Activated B cell treated with CpG ODN at 0.5 μM for 24 hours (primary cell): ENCODE measurements at regions not wholly inside any gene's neighbourhood (a gene's known extent, or its start where the extent isn't known, plus 50 kb on each side); places are given as distances from the start of the nearest gene placed in this dataset.

Source experiments
- ATAC-seq: fragments of 200-7000 bp; cut with Tn5 transposase; one replicate; pipeline ENCODE4 v1.10.0; 2021; ENCODE audit warnings: low read depth, mild to moderate bottlenecking, moderate library complexity
- CTCF ChIA-PET: fragments of 350-600 bp; sonication (Branson Sonifier 250); formaldehyde crosslinking; loops from one replicate; lab custom pipeline; 2021; ENCODE audit warnings: antibody characterized with exemption; lab: Charles Lee
- POLR2A ChIA-PET: fragments of 350-600 bp; sonication (Branson Sonifier 250); formaldehyde crosslinking; loops from one replicate; lab custom pipeline; 2021; ENCODE audit warnings: antibody characterized with exemption; lab: Charles Lee
- DNase-seq: peaks from one replicate; pipeline ENCODE4 v3.0.0; 2022
- H3K27ac Mint-ChIP-seq: one replicate; pipeline ENCODE4 v1.8.0; 2020; ENCODE audit warnings: mixed read lengths
- H3K27me3 Mint-ChIP-seq: one replicate; pipeline ENCODE4 v1.8.0; 2021; ENCODE audit warnings: mixed read lengths
- H3K36me3 Mint-ChIP-seq: one replicate; pipeline ENCODE4 v1.8.0; 2021; ENCODE audit warnings: low read depth, mixed read lengths
- H3K4me1 Mint-ChIP-seq: one replicate; pipeline ENCODE4 v1.8.0; 2021; ENCODE audit warnings: mixed read lengths
- H3K4me3 Mint-ChIP-seq: one replicate; pipeline ENCODE4 v1.8.0; 2020; ENCODE audit warnings: mild to moderate bottlenecking, mixed read lengths
- H3K9me3 Mint-ChIP-seq: one replicate; pipeline ENCODE4 v1.8.0; 2020; ENCODE audit warnings: mixed read lengths
- intact Hi-C: fragments of 100-400 bp; cut with micrococcal nuclease; formaldehyde crosslinking; loops from one replicate; pipeline ENCODE4 v1.15.1; 2024
- TF ChIP-seq, protein P1 (sequence below): fragments of 200-600 bp; IDR thresholded peaks from one replicate; pipeline ENCODE4 v1.8.0; 2022; ENCODE audit warnings: antibody characterized with exemption, mild to moderate bottlenecking

DNA sequence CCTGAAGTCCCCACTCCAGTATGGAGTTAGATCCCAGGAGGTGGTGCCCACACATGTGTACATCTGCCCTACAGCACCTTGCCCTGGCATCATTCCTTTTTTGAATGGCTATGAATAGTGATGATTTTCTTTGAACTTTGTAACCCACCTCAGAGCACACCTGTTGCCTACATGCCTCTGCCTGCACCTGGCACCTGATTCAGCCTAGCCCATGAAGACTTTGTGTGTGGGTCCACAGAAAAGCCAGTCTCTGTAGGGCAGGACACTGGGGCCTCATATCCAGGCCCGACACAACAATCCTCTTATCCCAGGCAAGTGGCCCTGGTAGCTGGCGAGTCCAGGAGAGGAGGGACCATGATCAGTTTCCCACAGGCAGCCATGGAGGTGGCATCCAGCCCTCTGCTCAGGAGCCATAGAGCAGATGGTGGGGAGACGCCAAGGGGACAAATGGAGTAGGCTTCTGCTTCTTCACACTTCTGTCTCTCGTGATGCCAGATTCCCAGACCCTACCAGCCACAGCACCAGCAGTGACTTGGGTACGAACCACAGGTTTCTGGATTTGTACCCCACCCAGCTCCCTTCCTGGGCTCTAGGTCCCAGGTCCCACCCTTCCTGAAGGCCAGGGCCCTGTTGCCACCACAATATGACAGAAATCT lies 230.7 kb downstream of the UACA start:
- peaks cover 6% of the 10 kb centered on the region for H3K27me3 Mint-ChIP-seq
- intact Hi-C loops: no loop called here
- no peak overlapping the region for H3K27ac Mint-ChIP-seq
- H3K4me3 Mint-ChIP-seq: no peak overlapping the region
- ChIA-PET POLR2A (interaction anchor here (0.5 kb wide), 1 partner anchor 1289 kb away, joined by 4 read pairs; no protein-coding TSS in a partner anchor), CTCF (no interaction called here)
- H3K36me3 Mint-ChIP-seq: no peaks in the 10 kb centered on the region
- H3K4me1 Mint-ChIP-seq: peaks cover 38% of the 10 kb centered on the region
- no peak for DNase-seq
- peaks cover 4% of the 10 kb centered on the region for H3K9me3 Mint-ChIP-seq
- TF ChIP-seq, protein P1, sequence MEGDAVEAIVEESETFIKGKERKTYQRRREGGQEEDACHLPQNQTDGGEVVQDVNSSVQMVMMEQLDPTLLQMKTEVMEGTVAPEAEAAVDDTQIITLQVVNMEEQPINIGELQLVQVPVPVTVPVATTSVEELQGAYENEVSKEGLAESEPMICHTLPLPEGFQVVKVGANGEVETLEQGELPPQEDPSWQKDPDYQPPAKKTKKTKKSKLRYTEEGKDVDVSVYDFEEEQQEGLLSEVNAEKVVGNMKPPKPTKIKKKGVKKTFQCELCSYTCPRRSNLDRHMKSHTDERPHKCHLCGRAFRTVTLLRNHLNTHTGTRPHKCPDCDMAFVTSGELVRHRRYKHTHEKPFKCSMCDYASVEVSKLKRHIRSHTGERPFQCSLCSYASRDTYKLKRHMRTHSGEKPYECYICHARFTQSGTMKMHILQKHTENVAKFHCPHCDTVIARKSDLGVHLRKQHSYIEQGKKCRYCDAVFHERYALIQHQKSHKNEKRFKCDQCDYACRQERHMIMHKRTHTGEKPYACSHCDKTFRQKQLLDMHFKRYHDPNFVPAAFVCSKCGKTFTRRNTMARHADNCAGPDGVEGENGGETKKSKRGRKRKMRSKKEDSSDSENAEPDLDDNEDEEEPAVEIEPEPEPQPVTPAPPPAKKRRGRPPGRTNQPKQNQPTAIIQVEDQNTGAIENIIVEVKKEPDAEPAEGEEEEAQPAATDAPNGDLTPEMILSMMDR: no peak
- no peak for ATAC-seq

DNA sequence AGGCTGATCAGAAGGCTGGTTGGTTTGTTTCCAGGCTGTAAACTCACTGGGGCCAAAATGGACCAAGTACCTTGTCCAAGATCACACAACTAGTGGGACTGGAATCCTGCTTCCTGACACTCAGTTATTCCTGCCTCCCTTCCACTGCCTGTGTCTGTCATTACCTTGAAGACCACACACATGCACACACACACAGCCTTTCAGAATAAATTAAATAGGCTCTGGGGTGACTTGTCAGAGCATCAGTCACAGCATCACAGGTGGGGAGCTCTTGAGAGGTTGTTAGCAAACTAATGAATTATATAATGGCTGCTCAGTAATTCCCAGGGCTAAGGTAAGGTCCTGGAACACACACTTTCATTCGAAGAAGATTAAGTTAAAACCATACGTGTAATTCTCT lies 231.8 kb downstream of the UACA start:
- ATAC-seq (no peak), DNase-seq (no peak)
- Mint-ChIP-seq H3K9me3 (peaks cover 4% of the 10 kb centered on the region), H3K27me3 (peaks cover 2% of the 10 kb centered on the region), H3K36me3 (no peaks in the 10 kb centered on the region), H3K27ac (no peak overlapping the region), H3K4me1 (peaks cover 48% of the 10 kb centered on the region), H3K4me3 (no peak overlapping the region)
- ChIA-PET CTCF (no interaction called here), POLR2A (no interaction called here)
- TF ChIP-seq, protein P1: no peak
- intact Hi-C loops: no loop called here

DNA sequence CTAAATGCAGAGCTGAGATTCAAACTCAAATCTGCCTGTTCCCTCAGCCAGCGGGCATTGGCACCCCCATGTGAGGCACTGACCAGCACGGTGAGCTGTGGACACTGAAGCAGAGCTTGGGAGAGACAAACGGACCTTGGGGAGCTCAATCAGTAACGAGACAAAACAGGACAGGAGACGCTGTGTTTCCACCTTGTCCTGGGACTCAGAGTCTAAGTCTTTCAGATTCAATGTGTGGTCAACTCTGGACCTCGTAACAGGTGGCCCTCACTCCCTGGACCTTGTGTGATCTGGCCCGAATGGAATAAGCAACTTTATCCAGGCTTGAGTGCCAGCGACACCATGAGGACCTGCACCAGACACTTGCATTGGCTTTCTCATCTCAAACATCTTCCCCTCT lies 232.5 kb downstream of the UACA start:
- TF ChIP-seq, protein P1: no peak
- POLR2A ChIA-PET: no interaction called here
- intact Hi-C loops: no loop called here
- no peak for DNase-seq
- no peak overlapping the region for H3K27ac Mint-ChIP-seq
- peaks cover 52% of the 10 kb centered on the region for H3K4me1 Mint-ChIP-seq
- CTCF ChIA-PET: no interaction called here
- no peaks in the 10 kb centered on the region for H3K36me3 Mint-ChIP-seq
- H3K27me3 Mint-ChIP-seq: peaks cover 2% of the 10 kb centered on the region
- H3K4me3 Mint-ChIP-seq: no peak overlapping the region
- H3K9me3 Mint-ChIP-seq: peaks cover 4% of the 10 kb centered on the region
- ATAC-seq: no peak

DNA sequence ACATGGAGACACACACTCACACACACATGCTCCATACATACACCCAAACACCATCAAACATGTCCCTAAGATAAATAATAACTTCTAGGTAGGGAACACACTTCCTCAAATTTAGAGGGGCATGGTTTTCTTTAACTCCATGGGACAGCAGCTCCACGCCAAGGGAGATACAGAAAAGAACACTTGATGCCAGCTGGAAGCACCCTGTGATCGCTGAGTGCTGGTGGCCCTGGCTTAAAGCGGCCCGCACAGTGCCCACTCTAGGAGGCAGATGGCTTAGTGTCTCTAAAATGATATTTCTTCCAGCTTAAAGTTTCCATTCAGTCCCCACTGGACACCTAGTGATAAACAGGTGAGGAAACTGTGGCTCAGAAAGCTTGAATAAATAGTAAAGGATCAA lies 232.9 kb downstream of the UACA start:
- POLR2A ChIA-PET: no interaction called here
- intact Hi-C loops: no loop called here
- TF ChIP-seq, protein P1: no peak
- CTCF ChIA-PET: no interaction called here
- Mint-ChIP-seq H3K4me3 (no peak overlapping the region), H3K9me3 (peaks cover 4% of the 10 kb centered on the region), H3K27me3 (peaks cover 2% of the 10 kb centered on the region), H3K4me1 (peaks cover 52% of the 10 kb centered on the region), H3K36me3 (no peaks in the 10 kb centered on the region), H3K27ac (no peak overlapping the region)
- ATAC-seq (no peak), DNase-seq (no peak)

DNA sequence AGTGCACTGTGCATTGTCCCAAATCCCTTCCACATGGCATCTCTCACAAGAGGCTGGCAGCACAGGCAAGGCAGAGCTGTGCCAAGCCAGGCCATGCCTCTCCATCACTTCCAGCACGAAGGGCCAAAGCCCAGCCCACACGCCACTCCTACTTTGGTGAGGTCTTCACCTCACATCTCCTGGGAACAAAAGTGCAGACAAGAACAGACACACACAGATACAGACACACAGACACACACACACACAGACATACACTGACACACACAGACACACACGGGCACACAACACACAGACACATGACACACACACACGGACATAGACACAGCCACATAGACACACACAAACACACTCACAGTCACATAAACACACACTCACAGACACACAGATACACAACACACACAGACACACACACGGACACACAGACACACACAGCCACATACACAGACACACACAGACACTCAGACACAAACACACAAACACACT lies 233.3 kb downstream of the UACA start:
- Mint-ChIP-seq H3K9me3 (peaks cover 4% of the 10 kb centered on the region), H3K4me3 (no peak overlapping the region), H3K4me1 (peaks cover 48% of the 10 kb centered on the region), H3K27ac (no peak overlapping the region), H3K27me3 (peaks cover 2% of the 10 kb centered on the region), H3K36me3 (no peaks in the 10 kb centered on the region)
- DNase-seq (no peak), ATAC-seq (no peak)
- intact Hi-C loops: no loop called here
- ChIA-PET CTCF (no interaction called here), POLR2A (no interaction called here)
- TF ChIP-seq, protein P1: no peak
